Erythroblast (primary cell): ENCODE measurements at regions not wholly inside any gene's neighbourhood (a gene's known extent, or its start where the extent isn't known, plus 50 kb on each side); places are given as distances from the start of the nearest gene placed in this dataset.

Experiments
- DNase-seq, 2 experiments: peaks; one replicate each; lab custom pipeline; 2025; lab: John Stamatoyannopoulos, UW
- GATA1 ChIP-seq: IDR thresholded peaks from 2 replicates; pipeline ENCODE4 v1.6.1; 2011; ENCODE audit warnings: low read depth, mild to moderate bottlenecking, control low read depth, low read length, moderate library complexity
- POLR2A ChIP-seq: IDR thresholded peaks from 2 replicates; pipeline ENCODE4 v1.6.1; 2011; ENCODE audit warnings: mild to moderate bottlenecking, low read length

DNA sequence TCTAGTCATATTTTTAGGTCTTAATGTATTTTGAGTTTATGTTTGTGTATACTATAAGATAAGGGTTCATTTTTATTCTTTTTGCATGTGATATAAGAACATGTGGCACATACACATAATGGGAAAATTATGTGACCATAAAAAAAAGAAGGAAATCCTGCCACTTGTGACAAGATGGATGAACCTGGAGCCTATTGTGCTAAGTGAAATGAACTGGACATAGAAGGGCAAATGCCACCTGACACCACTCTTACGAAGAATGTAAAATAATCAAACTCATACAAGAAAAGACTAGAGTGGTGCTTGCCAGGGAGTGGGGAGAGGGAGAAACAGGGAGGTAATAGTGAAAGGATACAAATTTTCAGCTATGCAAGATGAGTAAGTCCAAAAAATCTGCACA is 126.1 kb downstream of the PLEKHG1 start:
- DNase-seq = no peak
- TF ChIP-seq POLR2A (no peak), GATA1 (no peak)

DNA sequence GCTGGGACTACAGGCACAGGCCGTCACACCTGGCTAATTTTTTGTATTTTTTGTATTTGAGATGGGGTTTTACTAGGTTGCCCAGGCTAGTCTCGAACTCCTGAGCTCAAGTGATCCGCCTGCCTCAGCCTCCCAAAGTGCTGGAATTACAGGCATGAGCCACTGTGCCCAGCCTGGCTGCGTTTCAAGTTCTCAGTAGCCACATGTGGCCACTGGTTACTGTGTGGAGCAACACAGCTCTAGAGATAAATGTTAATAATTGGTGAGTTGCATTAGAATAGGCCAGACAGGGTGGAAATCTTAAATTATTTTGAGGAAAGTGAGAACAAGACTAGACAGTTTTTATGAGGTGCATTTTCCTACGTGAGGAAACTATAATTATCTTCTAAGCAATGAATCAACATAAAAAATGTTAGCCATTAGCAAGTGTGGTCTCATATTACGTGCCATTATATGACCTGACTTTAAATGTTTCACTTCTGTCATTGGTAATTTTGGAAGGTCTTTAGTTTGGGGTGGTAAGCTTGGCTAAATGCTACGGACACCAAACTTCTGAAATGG is 129.6 kb downstream of the PLEKHG1 start:
- DNase-seq = no peak
- TF ChIP-seq POLR2A (no peak), GATA1 (no peak)

DNA sequence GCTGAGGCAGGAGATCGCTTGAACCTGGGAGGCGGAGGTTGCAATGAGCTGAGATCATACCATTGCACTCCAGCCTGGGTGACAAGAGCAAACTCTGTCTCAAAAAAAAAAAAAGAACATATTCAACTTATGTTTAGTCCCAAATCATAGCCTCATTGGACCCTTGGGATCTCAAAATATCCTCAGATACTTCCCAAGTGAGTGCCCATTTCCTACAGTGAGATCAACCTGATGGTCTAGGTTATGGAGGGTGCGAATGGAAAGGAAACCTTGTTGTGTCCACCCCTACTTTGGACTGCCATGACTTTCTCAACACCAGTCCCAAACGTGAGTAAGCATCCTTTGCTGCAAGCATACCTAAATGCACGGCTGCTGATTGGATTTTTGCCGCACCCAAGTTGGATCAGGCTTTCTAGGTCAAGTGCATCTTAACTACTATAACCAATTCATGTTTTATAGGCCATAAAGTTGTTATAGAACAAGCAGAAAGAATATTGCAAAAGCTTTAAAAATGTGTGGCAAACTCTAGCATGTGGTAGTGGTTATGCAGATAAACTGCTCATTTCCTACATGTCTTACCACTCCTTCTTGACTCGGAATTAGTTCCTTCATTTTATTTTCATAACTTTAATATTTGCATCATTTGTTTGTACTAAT is 131.2 kb downstream of the PLEKHG1 start:
- no peak for DNase-seq

DNA sequence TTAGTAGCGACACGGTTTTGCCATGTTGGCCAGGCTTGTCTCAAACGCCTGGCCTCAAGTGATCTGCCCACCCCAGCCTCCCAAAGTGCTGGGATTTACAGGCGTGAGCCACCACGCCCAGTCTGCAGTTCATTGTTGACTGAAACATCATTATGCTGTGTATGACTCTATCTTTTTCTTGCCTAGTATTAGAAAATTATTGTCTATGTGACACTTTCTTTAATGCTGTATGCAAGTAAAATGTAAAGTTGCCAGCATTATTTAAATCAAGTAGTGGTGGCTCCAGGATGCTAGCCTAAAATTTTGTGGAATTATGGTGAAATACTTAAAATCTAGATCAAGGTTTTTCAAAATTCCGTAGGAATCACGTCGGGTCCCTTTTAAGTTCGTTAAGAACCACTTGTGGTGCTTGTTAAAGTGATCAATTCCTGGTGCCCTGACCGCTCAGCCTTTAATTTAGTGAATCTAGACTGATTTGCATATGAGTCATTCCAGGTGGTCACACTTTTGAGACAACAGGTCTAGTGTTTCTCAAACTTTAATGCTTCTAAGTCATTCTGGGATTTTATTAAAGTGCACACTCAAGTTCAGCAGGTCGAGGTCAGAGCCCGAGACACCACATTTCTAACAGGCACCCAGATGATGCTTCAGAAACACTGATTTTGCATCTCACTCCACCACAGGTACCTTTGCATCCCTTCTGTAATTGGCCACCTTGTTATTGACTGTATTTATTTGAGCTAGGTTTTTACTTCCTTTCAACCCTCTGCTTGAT is 132.6 kb upstream of the MTHFD1L start:
- no peak for TF ChIP-seq POLR2A
- no peak for TF ChIP-seq GATA1
- DNase-seq = no peak

More for the DNA sequence above, 131.2 kb downstream of the PLEKHG1 start:
- TF ChIP-seq POLR2A (no peak), GATA1 (no peak)

DNA sequence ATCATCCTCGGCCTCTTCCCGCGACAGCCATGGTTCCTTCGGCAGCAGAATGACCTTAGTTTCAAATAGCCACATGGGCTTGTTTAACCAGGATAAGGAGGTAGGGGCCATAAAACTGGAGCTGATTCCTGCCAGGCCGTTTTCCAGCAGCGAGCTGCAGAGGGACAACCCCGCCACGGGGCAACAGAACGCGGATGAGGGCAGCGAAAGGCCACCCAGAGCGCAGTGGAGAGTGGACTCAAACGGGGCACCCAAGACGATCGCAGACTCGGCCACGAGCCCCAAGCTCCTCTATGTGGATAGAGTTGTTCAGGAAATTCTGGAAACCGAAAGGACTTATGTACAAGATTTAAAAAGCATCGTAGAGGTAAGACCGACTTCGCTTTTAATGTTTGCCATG is 131.8 kb upstream of the MTHFD1L start:
- no peak for TF ChIP-seq GATA1
- no peak for TF ChIP-seq POLR2A
- no peak for DNase-seq

DNA sequence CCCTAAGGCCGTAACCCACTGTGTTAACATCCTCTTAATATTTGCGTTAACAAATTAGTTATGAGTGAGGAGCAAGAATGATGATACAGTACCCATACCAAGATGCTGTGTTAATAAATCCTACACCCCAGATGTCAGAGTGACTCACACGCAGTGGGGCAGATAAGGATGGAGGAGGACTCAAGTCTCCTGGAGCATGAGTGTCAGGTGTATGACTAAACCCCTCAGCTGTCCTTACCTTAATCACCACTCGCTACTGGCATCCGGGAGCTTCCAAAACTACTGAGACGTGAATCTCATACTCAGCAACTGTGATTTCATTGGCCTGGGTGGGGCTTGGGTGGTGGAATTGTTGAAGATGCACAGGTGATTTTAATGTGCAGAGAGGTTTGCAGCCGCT is 131.3 kb upstream of the MTHFD1L start:
- no peak for DNase-seq
- TF ChIP-seq GATA1 = no peak
- TF ChIP-seq POLR2A = no peak

DNA sequence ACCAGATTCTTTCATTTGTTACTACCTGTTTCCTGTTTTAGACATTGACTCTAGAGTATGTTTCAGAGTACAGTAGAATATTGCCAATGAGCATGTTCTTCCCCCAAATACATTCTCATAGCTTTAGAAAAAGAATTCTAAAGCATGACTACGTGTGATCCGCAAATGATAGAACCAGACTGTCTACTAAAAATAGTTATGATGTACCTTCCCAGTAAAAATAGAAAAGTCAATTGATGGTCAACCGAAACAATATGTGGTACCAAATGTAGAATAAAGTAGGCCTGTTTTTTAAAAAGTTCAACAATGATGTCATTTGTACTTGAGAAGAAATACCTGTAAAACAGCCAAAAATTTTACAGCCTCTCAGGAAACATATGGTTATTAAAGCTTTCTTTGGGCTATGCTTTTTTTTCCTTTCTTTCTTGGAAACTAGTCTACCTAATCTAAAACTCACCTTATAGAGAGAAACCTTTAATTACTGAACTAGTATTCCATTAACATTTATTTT is 130.1 kb upstream of the MTHFD1L start:
- no peak for DNase-seq
- TF ChIP-seq POLR2A (no peak), GATA1 (no peak)

DNA sequence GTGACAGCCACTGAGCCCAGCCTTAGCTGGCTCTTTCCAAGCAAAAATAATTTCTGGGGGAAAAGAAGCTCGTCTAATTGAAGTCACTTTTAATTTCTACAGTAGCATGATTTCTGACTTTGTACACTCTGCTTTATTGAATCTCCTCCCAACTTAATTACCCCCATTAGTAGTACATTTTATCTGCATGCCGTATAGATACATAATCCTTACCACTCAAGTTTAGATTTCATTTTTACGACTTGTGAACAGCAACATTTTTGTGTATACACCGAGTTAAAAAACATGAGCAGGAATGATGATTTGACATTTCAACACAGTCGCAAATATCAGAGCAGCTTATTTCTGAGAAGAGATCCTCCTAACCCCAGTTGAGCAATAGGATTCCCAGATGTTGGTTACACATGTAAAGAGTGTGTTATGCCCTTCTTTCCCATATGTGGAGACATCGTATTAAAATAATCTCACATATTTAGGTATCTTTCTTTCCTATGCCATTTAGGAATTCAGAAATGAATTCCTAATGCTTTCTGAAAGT is 127.3 kb upstream of the MTHFD1L start:
- no peak for TF ChIP-seq GATA1
- no peak for TF ChIP-seq POLR2A
- no peak for DNase-seq

DNA sequence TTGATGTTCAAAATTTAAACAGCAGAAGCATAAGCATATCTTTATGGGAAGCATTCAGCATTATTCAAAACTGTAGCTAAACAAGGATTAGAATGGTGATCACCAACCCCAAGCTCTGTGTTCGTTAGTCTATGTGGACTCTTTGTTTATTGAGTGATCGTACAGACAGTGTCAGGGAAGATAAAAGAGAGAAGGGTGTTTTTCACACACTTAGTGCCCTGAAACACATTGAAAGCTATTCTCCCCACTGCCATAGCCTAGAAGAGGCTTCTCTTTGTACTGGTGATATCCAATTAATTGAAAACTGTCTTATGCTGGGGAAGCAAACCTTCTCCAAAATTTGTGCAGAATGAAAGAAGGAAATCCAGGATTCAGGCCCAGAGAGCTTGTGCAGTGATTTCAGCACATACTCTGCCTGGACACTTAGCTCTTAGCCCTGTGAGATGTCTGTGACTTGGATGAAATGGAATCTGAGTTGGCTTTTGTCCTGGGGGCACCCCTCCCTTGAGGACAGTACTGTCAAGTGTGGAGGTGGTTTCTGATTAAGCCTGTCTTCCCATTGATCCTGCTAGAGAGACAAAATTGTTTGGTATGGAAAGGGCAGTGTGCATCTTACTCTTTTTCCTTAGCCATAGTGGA is 125.7 kb upstream of the MTHFD1L start:
- no peak for DNase-seq

DNA sequence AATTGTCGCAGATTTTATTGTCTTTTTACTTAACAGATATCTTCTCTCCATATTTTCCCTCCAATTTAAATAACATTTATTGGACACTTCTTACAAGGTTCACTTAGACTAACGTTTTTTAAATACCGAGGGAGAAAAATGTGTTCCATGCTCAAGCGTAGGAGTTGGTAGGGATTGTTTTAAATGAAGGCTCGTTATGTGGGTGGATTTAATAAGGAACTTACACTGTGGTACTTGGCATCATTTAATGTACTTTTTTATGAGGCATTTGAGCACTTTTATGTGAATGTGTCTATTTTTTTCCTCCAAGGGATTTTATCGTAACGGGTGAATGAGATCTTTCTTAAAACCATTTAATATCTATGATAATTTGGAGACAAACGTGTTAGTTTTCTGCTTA is 125.0 kb upstream of the MTHFD1L start:
- no peak for DNase-seq
- TF ChIP-seq GATA1 (no peak), POLR2A (no peak)

More for the DNA sequence above, 125.7 kb upstream of the MTHFD1L start:
- TF ChIP-seq POLR2A (no peak), GATA1 (no peak)

DNA sequence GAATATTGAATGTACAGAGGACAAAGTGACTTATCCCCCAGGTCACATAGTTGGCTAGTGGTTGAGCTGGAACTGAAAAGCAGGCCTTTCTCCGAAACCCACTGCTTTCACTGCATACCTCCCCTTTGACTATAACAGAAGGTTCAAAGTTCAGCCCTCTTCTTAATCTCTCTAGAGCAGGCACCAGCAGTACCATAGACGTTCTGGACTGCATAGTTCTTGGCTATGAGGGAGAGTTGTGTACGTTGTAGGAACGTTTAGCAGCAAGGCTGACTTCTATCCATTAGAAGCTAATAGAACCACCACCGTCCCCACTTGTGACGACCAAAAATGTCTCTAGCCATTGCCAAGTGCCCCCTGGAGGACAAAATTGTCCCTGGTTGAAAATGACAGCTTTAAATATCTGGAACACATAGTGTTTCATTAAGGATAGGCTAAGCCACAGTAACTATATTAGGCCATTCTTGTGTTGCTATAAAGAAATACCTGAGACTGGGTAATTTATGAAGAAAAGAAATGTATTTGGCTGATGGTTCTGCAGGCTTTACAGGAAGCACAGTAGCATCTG is 123.8 kb upstream of the MTHFD1L start:
- TF ChIP-seq GATA1 (no peak), POLR2A (no peak)
- peak; percentile 18 to 49 for DNase-seq

DNA sequence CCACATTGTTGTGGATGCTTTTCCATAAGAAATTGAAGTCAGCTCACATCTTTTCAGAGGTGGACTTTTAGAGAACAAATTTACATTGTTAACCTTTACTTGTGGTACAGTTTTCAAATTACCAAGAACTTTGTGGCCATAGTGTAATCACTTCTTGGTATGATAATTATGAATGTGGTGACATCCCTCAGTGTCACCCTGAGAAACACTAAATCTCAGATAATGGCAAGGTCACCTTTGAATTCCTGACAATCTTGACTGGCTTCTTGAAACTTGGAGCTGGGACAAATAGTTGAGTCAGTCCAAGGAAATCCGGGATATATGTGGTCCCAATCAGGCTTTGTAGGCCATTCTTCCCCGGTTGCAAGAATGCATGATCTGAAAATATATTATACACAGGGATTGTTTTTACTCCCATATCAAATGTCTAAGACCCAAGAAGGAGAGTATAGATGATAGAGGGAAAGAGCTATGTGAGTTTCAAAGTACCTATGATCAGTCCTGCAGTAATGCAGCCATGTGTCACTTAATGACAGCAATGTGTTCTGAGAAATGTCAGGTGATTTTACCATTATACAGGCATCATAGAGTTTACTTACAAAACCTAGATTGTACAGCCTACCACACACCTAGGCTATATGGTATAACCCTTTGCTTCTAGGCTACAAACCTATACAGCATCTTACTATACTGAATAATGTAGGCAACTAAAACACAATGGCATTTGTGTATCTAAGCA is 120.8 kb upstream of the MTHFD1L start:
- TF ChIP-seq GATA1 (no peak), POLR2A (no peak)
- DNase-seq = no peak
